Stomach (tissue), 8 donors: ENCODE measurements at regions not wholly inside any gene's neighbourhood (a gene's known extent, or its start where the extent isn't known, plus 50 kb on each side); places are given as distances from the start of the nearest gene placed in this dataset.

ENCODE experiments used
- DNase-seq, 2 donors: peaks; one replicate each; pipeline versions ENCODE4 v3.0.0 to v3.0.0-alpha.2; 2013 to 2019
- H3K27ac ChIP-seq, 5 donors: fragments of 200-600 bp in 4 of 5; sonication (generic) in 4 of 5; one replicate each; pipeline ENCODE4 v1.5.1; 2013 to 2019; ENCODE audit warnings: mild to moderate bottlenecking in 1 of 5, moderate library complexity in 1 of 5
- H3K27me3 ChIP-seq, 3 donors: fragments of 200-600 bp; sonication (generic); one replicate each; pipeline ENCODE4 v1.5.1; 2017 to 2019; ENCODE audit warnings: mixed run types in 1 of 3
- H3K36me3 ChIP-seq, 4 donors: fragments of 200-600 bp; sonication (generic); 1 replicate in 3 of 4; 2 replicates in 1 of 4; pipeline ENCODE4 v1.5.1; 2016 to 2019
- H3K4me1 ChIP-seq, 4 donors: fragments of 200-600 bp; sonication (generic); one replicate each; pipeline ENCODE4 v1.5.1; 2016 to 2019
- H3K4me3 ChIP-seq, 4 donors: fragments of 200-600 bp; sonication (generic) in 3 of 4; one replicate each; pipeline ENCODE4 v1.5.1; 2016 to 2019; ENCODE audit warnings: mild to moderate bottlenecking in 1 of 4
- H3K9me3 ChIP-seq, 4 donors: fragments of 200-600 bp; sonication (generic); one replicate each; pipeline ENCODE4 v1.5.1; 2016 to 2019
- CTCF ChIP-seq, 7 experiments: fragments of 450-650 bp in 4 of 7; fragments of 200-600 bp in 3 of 7; sonication (generic) in 3 of 7; IDR thresholded peaks; one replicate each; pipeline ENCODE4 v1.5.1; 2016 to 2019; ENCODE audit warnings: antibody characterized with exemption in 7 of 7, control low read depth in 2 of 7, mild to moderate bottlenecking in 1 of 7
- EP300 ChIP-seq: sonication (generic); formaldehyde crosslinking; IDR thresholded peaks from one replicate; pipeline ENCODE4 v1.6.1; 2017; ENCODE audit warnings: antibody characterized with exemption
- POLR2A ChIP-seq, 4 donors: fragments of 450-650 bp; IDR thresholded peaks; one replicate each; pipeline ENCODE4 v1.6.1; 2016; ENCODE audit warnings: antibody characterized with exemption in 4 of 4, control low read depth in 2 of 4, mild to moderate bottlenecking in 1 of 4, moderate library complexity in 1 of 4
- POLR2AphosphoS5 ChIP-seq, 3 donors: sonication (generic); formaldehyde crosslinking; IDR thresholded peaks; one replicate each; pipeline ENCODE4 v1.6.1; 2016; ENCODE audit warnings: antibody characterized with exemption in 3 of 3
- WGBS, 5 donors: extraction: QIAGEN DNeasy Blood & Tissue Kit in 3 of 5; methylation state at CpG; one replicate each; pipeline versions ENCODE4 v1.1.5 to v1.1.7; 2013 to 2018; 5-methylcytosine and 5-hydroxymethylcytosine counted together
- intact Hi-C: fragments of 100-400 bp; cut with DNase I; formaldehyde crosslinking; loops from one replicate; pipeline ENCODE4 v1.15.1; 2023; ENCODE audit warnings: low total_unique reads
- donor health status: healthy with polysubstance abuse.
- donor health status: Bipolar disorder and iron deficiency.
- donor health status: healthy.

- Histone ChIP-seq H3K4me1 (no peaks in the 10 kb centered on the region), H3K9me3 (no peaks in the 10 kb centered on the region), H3K27me3 (no peaks in the 10 kb centered on the region), H3K4me3 (no peak overlapping the region), H3K27ac (no peak overlapping the region), H3K36me3 (no peaks in the 10 kb centered on the region)
- 71 to 92% (median 82%) methylated on average over 1 of the region's 1 CpG for WGBS, 5 donors
- intact Hi-C loops: no loop called here
- no peak for DNase-seq
- TF ChIP-seq CTCF (IDR thresholded peaks at IDR 0.05) (no peak), POLR2A (IDR thresholded peaks at IDR 0.05) (no peak), EP300 (no peak), POLR2AphosphoS5 (IDR thresholded peaks at IDR 0.05) (no peak)
Measured at GRCh38 chr4:156556336-156556735, 415.3 kb downstream of the PDGFC start.

GRCh38 chr4:156553659-156554058 is 417.9 kb downstream of the PDGFC start:
- DNase-seq: no peak
- intact Hi-C loops: no loop called here
- no peaks in the 10 kb centered on the region for H3K9me3 ChIP-seq
- H3K27ac ChIP-seq: no peak overlapping the region
- WGBS, 5 donors: 51 to 60% (median 54%) methylated on average over 1 of the region's 1 CpG
- H3K36me3 ChIP-seq: no peaks in the 10 kb centered on the region
- H3K27me3 ChIP-seq: no peaks in the 10 kb centered on the region
- TF ChIP-seq POLR2AphosphoS5 (IDR thresholded peaks at IDR 0.05) (no peak), CTCF (IDR thresholded peaks at IDR 0.05) (no peak)
- H3K4me3 ChIP-seq: no peak overlapping the region
- no peaks in the 10 kb centered on the region for H3K4me1 ChIP-seq

- H3K27ac ChIP-seq: no peak overlapping the region
- no peaks in the 10 kb centered on the region for H3K9me3 ChIP-seq
- no peak overlapping the region for H3K4me3 ChIP-seq
- no peaks in the 10 kb centered on the region for H3K36me3 ChIP-seq
- WGBS, 5 donors: 65 to 76% (median 73%) methylated on average over 2 of the region's 2 CpGs
- no peak for DNase-seq
- H3K27me3 ChIP-seq: no peaks in the 10 kb centered on the region
- TF ChIP-seq POLR2AphosphoS5 (IDR thresholded peaks at IDR 0.05) (no peak), EP300 (no peak), POLR2A (IDR thresholded peaks at IDR 0.05) (no peak), CTCF (IDR thresholded peaks at IDR 0.05) (no peak)
- H3K4me1 ChIP-seq: no peaks in the 10 kb centered on the region
- intact Hi-C loops: no loop called here
Measured at GRCh38 chr4:156547891-156548290, 423.7 kb downstream of the PDGFC start.

- Histone ChIP-seq H3K4me3 (no peak overlapping the region), H3K9me3 (no peaks in the 10 kb centered on the region), H3K36me3 (no peaks in the 10 kb centered on the region), H3K27me3 (no peaks in the 10 kb centered on the region), H3K27ac (no peak overlapping the region), H3K4me1 (no peaks in the 10 kb centered on the region)
- WGBS, 5 donors: 45 to 73% (median 67%) methylated on average over 2 of the region's 2 CpGs
- DNase-seq: peak in 1 of 2 donors; percentile 5
- TF ChIP-seq POLR2AphosphoS5 (IDR thresholded peaks at IDR 0.05) (peak in 1 of 3 donors; percentile 30), POLR2A (IDR thresholded peaks at IDR 0.05) (no peak), EP300 (no peak)
- intact Hi-C loops: no loop called here
Measured at GRCh38 chr4:156547439-156547838, 424.2 kb downstream of the PDGFC start.

- H3K27me3 ChIP-seq: no peaks in the 10 kb centered on the region
- no peak overlapping the region for H3K4me3 ChIP-seq
- H3K9me3 ChIP-seq: no peaks in the 10 kb centered on the region
- intact Hi-C loops: no loop called here
- H3K27ac ChIP-seq: peak overlapping the region in 2 of 5 donors; percentile 0 to 2
- no peak for DNase-seq
- no peak for TF ChIP-seq POLR2A (IDR thresholded peaks at IDR 0.05)
- TF ChIP-seq POLR2AphosphoS5 (IDR thresholded peaks at IDR 0.05): no peak
- TF ChIP-seq CTCF (IDR thresholded peaks at IDR 0.05): no peak
- no peak for TF ChIP-seq EP300
- H3K36me3 ChIP-seq: no peaks in the 10 kb centered on the region
- 54 to 70% (median 61%) methylated on average over 2 of the region's 2 CpGs for WGBS, 5 donors
- no peaks in the 10 kb centered on the region for H3K4me1 ChIP-seq
Measured at GRCh38 chr4:156545003-156545785, 426.4 kb downstream of the PDGFC start.
